MM.1S (cell line): ENCODE measurements at regions not wholly inside any gene's neighbourhood (a gene's known extent, or its start where the extent isn't known, plus 50 kb on each side); places are given as distances from the start of the nearest gene placed in this dataset.

ENCODE experiments used
- DNase-seq: peaks from one replicate; pipeline ENCODE4 v3.0.0-alpha.2; 2015
- H2AFZ ChIP-seq: fragments of 300-600 bp; sonication (generic); 2 replicates; pipeline ENCODE4 v1.6.0; 2016; ENCODE audit warnings: antibody characterized with exemption, low read length
- H3F3A ChIP-seq: fragments of 300-600 bp; sonication (generic); 2 replicates; pipeline ENCODE4 v1.6.1; 2016; ENCODE audit warnings: mild to moderate bottlenecking, antibody characterized with exemption, low read length, moderate library complexity, mixed read lengths; ENCODE audit not compliant: insufficient read depth
- H3K27ac ChIP-seq: fragments of 300-600 bp; sonication (generic); 2 replicates; pipeline ENCODE4 v1.5.1; 2016; ENCODE audit warnings: mild to moderate bottlenecking, low read length
- H3K27me3 ChIP-seq: fragments of 300-600 bp; sonication (generic); replicated peaks from 2 replicates; pipeline ENCODE4 v1.6.0; 2016; ENCODE audit warnings: low read length; ENCODE audit not compliant: insufficient read depth
- H3K36me3 ChIP-seq: fragments of 300-600 bp; sonication (generic); replicated peaks from 2 replicates; pipeline ENCODE4 v1.6.1; 2016; ENCODE audit warnings: mild to moderate bottlenecking, low read length, mixed read lengths; ENCODE audit not compliant: insufficient read depth
- H3K4me1 ChIP-seq: fragments of 300-600 bp; sonication (generic); 2 replicates; pipeline ENCODE4 v1.6.1; 2016; ENCODE audit warnings: low read length, mixed read lengths
- H3K4me2 ChIP-seq: fragments of 300-600 bp; sonication (generic); 2 replicates; pipeline ENCODE4 v1.6.0; 2016; ENCODE audit warnings: low read depth, low read length
- H3K4me3 ChIP-seq: fragments of 300-600 bp; sonication (generic); 2 replicates; pipeline ENCODE4 v1.5.1; 2016; ENCODE audit warnings: low read length, mixed read lengths
- H3K79me2 ChIP-seq: fragments of 300-600 bp; sonication (generic); 2 replicates; pipeline ENCODE4 v1.6.1; 2016; ENCODE audit warnings: mixed run types, low read length, mixed read lengths
- H3K9ac ChIP-seq: fragments of 300-600 bp; sonication (generic); 2 replicates; pipeline ENCODE4 v1.6.1; 2016; ENCODE audit warnings: low read length, mixed read lengths
- H3K9me2 ChIP-seq: fragments of 300-600 bp; sonication (generic); replicated peaks from 2 replicates; pipeline ENCODE4 v1.6.1; 2016; ENCODE audit warnings: mild to moderate bottlenecking, low read length, mixed read lengths; ENCODE audit not compliant: insufficient read depth
- H3K9me3 ChIP-seq: fragments of 300-600 bp; sonication (generic); replicated peaks from 2 replicates; pipeline ENCODE4 v1.6.1; 2016; ENCODE audit warnings: mild to moderate bottlenecking, low read length, mixed read lengths; ENCODE audit not compliant: insufficient read depth
- H4K20me1 ChIP-seq: fragments of 300-600 bp; sonication (generic); 2 replicates; pipeline ENCODE4 v1.6.1; 2016; ENCODE audit warnings: mild to moderate bottlenecking, low read length, moderate library complexity, mixed read lengths; ENCODE audit not compliant: insufficient read depth
- EZH2 ChIP-seq: fragments of 300-600 bp; sonication (generic); optimal IDR thresholded peaks from 2 replicates; pipeline ENCODE3; 2017; ENCODE audit warnings: low read depth, mild to moderate bottlenecking, antibody characterized with exemption, low read length, mixed read lengths
- EZH2phosphoT487 ChIP-seq: fragments of 300-600 bp; sonication (generic); IDR thresholded peaks from 2 replicates; pipeline ENCODE4 v1.6.1; 2018; ENCODE audit warnings: antibody characterized with exemption, low read length
- TF ChIP-seq, protein P1 (sequence below): fragments of 300-600 bp; sonication (generic); IDR thresholded peaks from 2 replicates; pipeline ENCODE4 v1.5.1; 2016; ENCODE audit warnings: antibody characterized with exemption, low read length, mixed read lengths

DNA sequence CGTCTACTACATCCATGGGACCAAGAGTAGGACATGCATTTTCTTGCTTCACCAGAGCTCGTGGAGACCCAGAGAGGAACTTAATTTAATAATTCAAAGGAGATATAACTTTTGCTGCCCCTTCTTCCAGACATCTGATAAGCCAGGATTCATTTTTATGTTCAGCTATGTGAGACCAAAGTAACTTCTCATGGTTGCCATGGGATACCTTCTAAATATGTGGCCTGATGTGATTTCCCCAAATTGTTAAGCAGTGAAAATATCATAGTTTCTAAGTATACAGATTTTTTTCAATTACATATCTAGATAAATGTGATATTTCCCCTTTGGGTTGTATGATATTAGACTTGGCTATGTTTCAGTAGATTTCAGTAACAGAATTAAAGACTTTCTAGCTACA, 185.5 kb upstream of the FN1 start:
- H3K79me2 ChIP-seq, result no peaks in the 10 kb centered on the region
- no peaks in the 10 kb centered on the region for H3K36me3 ChIP-seq
- no peaks in the 10 kb centered on the region for H3K9me3 ChIP-seq
- H2AFZ ChIP-seq, result no peak overlapping the region
- H3F3A ChIP-seq, result no peaks in the 10 kb centered on the region
- no peaks in the 10 kb centered on the region for H3K27me3 ChIP-seq
- H3K9ac ChIP-seq, result no peak overlapping the region
- H4K20me1 ChIP-seq, result no peaks in the 10 kb centered on the region
- H3K4me1 ChIP-seq, result no peaks in the 10 kb centered on the region
- no peak for DNase-seq
- H3K4me3 ChIP-seq, result no peak overlapping the region
- H3K27ac ChIP-seq, result no peak overlapping the region
- H3K9me2 ChIP-seq, result no peaks in the 10 kb centered on the region
- no peak overlapping the region for H3K4me2 ChIP-seq
- no peak for TF ChIP-seq EZH2
- TF ChIP-seq, protein P1, sequence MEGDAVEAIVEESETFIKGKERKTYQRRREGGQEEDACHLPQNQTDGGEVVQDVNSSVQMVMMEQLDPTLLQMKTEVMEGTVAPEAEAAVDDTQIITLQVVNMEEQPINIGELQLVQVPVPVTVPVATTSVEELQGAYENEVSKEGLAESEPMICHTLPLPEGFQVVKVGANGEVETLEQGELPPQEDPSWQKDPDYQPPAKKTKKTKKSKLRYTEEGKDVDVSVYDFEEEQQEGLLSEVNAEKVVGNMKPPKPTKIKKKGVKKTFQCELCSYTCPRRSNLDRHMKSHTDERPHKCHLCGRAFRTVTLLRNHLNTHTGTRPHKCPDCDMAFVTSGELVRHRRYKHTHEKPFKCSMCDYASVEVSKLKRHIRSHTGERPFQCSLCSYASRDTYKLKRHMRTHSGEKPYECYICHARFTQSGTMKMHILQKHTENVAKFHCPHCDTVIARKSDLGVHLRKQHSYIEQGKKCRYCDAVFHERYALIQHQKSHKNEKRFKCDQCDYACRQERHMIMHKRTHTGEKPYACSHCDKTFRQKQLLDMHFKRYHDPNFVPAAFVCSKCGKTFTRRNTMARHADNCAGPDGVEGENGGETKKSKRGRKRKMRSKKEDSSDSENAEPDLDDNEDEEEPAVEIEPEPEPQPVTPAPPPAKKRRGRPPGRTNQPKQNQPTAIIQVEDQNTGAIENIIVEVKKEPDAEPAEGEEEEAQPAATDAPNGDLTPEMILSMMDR, result no peak
- no peak for TF ChIP-seq EZH2phosphoT487

DNA sequence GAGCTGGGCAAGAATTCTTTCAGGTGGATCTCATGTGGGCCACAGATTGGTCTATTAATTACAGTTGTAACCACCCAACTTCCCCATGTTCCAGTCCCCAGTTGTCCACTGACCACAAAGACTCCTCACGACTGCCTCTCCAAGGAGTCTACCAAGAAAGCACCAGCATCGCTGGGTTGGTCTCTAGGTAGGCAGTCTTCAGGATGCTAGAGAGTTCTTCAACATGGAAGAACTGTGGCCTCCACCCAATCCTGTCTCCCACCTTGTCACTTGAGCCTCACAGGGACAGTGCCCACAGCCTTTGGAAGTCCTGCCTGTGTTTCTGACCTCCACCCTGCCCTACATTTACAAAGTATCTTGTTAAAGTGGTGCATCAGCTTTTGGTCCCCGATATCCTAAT, 184.7 kb upstream of the FN1 start:
- no peaks in the 10 kb centered on the region for H3K27me3 ChIP-seq
- no peak for DNase-seq
- no peaks in the 10 kb centered on the region for H3F3A ChIP-seq
- H3K27ac ChIP-seq, result no peak overlapping the region
- no peaks in the 10 kb centered on the region for H3K9me2 ChIP-seq
- TF ChIP-seq, protein P1, result no peak
- no peak for TF ChIP-seq EZH2
- no peak for TF ChIP-seq EZH2phosphoT487
- H3K4me2 ChIP-seq, result no peak overlapping the region
- H3K4me3 ChIP-seq, result no peak overlapping the region
- H3K36me3 ChIP-seq, result no peaks in the 10 kb centered on the region
- no peak overlapping the region for H3K9ac ChIP-seq
- no peaks in the 10 kb centered on the region for H3K9me3 ChIP-seq
- H4K20me1 ChIP-seq, result no peaks in the 10 kb centered on the region
- H3K4me1 ChIP-seq, result no peaks in the 10 kb centered on the region
- H3K79me2 ChIP-seq, result no peaks in the 10 kb centered on the region
- no peak overlapping the region for H2AFZ ChIP-seq

DNA sequence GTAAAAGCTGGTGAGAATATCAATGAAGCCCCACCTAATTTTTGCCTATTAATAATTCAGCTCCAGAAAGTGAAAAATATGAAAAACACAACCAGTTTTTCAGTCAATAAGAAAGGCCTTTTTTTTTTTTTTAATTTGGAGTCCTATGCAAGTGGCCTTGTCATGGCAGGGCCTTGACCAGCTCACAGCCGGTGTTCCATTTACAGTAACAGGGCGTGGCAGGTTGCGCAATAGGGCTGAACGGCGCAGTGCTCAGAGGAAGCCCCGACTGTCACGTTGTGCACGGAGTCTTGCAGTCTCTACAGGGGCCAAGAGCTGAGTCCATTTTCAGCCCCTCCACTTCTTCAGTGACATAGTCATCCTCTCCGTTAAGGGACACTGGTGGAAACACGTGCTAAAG, 184.1 kb upstream of the FN1 start:
- TF ChIP-seq, protein P1, result no peak
- TF ChIP-seq EZH2phosphoT487, result no peak
- TF ChIP-seq EZH2, result no peak
- Histone ChIP-seq H3K4me2 (no peak overlapping the region), H3K36me3 (no peaks in the 10 kb centered on the region), H3K27me3 (no peaks in the 10 kb centered on the region), H3K79me2 (no peaks in the 10 kb centered on the region), H4K20me1 (no peaks in the 10 kb centered on the region), H3K27ac (no peak overlapping the region), H3K9ac (no peak overlapping the region), H3K4me1 (no peaks in the 10 kb centered on the region), H3F3A (no peaks in the 10 kb centered on the region), H3K9me2 (no peaks in the 10 kb centered on the region), H3K4me3 (no peak overlapping the region), H3K9me3 (no peaks in the 10 kb centered on the region), H2AFZ (no peak overlapping the region)
- no peak for DNase-seq
